Suprapubic skin (tissue), 4 donors: ENCODE measurements at regions not wholly inside any gene's neighbourhood (a gene's known extent, or its start where the extent isn't known, plus 50 kb on each side); places are given as distances from the start of the nearest gene placed in this dataset.
"Not testable (repeated sequence)": the region's sequence is repeated elsewhere in the genome, so short reads cannot be mapped to it uniquely, and the experiment has no call there.

Source experiments
- DNase-seq, 2 donors: peaks; one replicate each; pipeline ENCODE4 v3.0.0-alpha.2; 2019; ENCODE audit warnings: low spot score in 2 of 2
- H3K27ac ChIP-seq: fragments of 200-600 bp; sonication (generic); one replicate; pipeline ENCODE4 v1.5.1; 2019
- H3K27me3 ChIP-seq: fragments of 200-600 bp; sonication (generic); one replicate; pipeline ENCODE4 v1.5.1; 2019
- H3K36me3 ChIP-seq: fragments of 200-600 bp; sonication (generic); one replicate; pipeline ENCODE4 v1.5.1; 2019
- H3K4me1 ChIP-seq: fragments of 200-600 bp; sonication (generic); one replicate; pipeline ENCODE4 v1.5.1; 2019
- H3K4me3 ChIP-seq: fragments of 200-600 bp; sonication (generic); one replicate; pipeline ENCODE4 v1.5.1; 2019; ENCODE audit warnings: mild to moderate bottlenecking
- H3K9me3 ChIP-seq: fragments of 200-600 bp; sonication (generic); one replicate; pipeline ENCODE4 v1.5.1; 2019
- EP300 ChIP-seq: sonication (generic); formaldehyde crosslinking; IDR thresholded peaks from one replicate; pipeline ENCODE4 v1.6.1; 2017; ENCODE audit warnings: antibody characterized with exemption
- POLR2A ChIP-seq, 2 donors: fragments of 450-650 bp; IDR thresholded peaks; one replicate each; pipeline ENCODE4 v1.6.1; 2017; ENCODE audit warnings: antibody characterized with exemption in 2 of 2, mild to moderate bottlenecking in 2 of 2, moderate library complexity in 2 of 2
- POLR2AphosphoS5 ChIP-seq, 3 donors: sonication (generic); formaldehyde crosslinking; IDR thresholded peaks; one replicate each; pipeline ENCODE4 v1.6.1; 2017; ENCODE audit warnings: antibody characterized with exemption in 3 of 3
- WGBS: methylation state at CpG from one replicate; pipeline ENCODE4 v1.1.5; 2018; 5-methylcytosine and 5-hydroxymethylcytosine counted together
- TF ChIP-seq, protein P1 (sequence below), 2 donors: fragments of 200-600 bp in 1 of 2; fragments of 450-650 bp in 1 of 2; sonication (generic) in 1 of 2; IDR thresholded peaks; one replicate each; pipeline ENCODE4 v1.5.1; 2016 to 2019; ENCODE audit warnings: antibody characterized with exemption in 2 of 2, mild to moderate bottlenecking in 1 of 2, moderate library complexity in 1 of 2

DNA sequence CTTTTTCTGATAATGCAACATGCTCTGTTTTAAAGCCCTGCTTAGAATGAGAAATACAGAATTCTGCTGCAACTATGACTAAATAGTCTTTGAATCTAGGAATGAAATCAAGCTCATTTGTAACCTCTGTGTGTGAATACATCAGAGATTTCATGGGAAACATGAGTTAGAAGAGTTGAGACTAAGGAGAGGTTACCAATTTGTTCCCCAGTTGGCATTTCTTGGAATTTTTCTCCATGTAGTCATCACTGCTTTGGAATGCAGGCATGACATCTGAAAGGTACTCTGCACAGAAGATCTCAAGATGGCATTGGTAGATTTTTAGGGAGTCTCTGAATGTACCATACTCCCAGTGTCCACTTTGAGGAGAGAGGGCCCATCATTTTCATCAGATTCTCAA is 237.2 kb downstream of the TFAP2A start:
- TF ChIP-seq, protein P1, sequence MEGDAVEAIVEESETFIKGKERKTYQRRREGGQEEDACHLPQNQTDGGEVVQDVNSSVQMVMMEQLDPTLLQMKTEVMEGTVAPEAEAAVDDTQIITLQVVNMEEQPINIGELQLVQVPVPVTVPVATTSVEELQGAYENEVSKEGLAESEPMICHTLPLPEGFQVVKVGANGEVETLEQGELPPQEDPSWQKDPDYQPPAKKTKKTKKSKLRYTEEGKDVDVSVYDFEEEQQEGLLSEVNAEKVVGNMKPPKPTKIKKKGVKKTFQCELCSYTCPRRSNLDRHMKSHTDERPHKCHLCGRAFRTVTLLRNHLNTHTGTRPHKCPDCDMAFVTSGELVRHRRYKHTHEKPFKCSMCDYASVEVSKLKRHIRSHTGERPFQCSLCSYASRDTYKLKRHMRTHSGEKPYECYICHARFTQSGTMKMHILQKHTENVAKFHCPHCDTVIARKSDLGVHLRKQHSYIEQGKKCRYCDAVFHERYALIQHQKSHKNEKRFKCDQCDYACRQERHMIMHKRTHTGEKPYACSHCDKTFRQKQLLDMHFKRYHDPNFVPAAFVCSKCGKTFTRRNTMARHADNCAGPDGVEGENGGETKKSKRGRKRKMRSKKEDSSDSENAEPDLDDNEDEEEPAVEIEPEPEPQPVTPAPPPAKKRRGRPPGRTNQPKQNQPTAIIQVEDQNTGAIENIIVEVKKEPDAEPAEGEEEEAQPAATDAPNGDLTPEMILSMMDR (IDR thresholded peaks at IDR 0.05): no peak

DNA sequence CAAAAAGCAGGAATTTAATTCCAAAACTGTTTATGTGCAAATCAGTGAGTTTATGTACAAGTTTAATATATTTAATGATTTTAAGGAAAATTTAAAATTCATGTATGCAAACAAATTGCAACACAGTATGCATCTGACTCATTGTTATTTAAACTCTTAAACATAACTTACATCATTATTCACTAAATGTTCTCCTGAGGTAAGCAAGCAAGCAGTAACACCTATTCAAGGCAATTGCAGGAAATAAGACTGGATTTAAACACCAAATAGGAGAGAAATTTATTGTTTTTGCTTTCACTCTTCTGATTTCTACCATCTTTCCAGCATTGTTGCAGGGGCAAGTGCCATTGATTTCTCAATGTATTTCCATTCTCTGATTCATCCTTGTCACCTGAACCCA is 239.5 kb downstream of the TFAP2A start:
- no peak for TF ChIP-seq POLR2A (IDR thresholded peaks at IDR 0.05)
- no peak for TF ChIP-seq EP300
- TF ChIP-seq, protein P1 (IDR thresholded peaks at IDR 0.05): no peak
- no peak for TF ChIP-seq POLR2AphosphoS5 (IDR thresholded peaks at IDR 0.05)
- Histone ChIP-seq H3K36me3 (no peaks in the 10 kb centered on the region), H3K27me3 (no peaks in the 10 kb centered on the region), H3K4me1 (no peaks in the 10 kb centered on the region), H3K4me3 (no peak overlapping the region), H3K9me3 (no peaks in the 10 kb centered on the region), H3K27ac (no peak overlapping the region)
- DNase-seq: no peak

More for the DNA sequence above, 237.2 kb downstream of the TFAP2A start:
- DNase-seq: no peak
- H3K36me3 ChIP-seq: no peaks in the 10 kb centered on the region
- no peak overlapping the region for H3K4me3 ChIP-seq
- no peaks in the 10 kb centered on the region for H3K27me3 ChIP-seq
- no peaks in the 10 kb centered on the region for H3K9me3 ChIP-seq
- H3K4me1 ChIP-seq: no peaks in the 10 kb centered on the region
- H3K27ac ChIP-seq: no peak overlapping the region

DNA sequence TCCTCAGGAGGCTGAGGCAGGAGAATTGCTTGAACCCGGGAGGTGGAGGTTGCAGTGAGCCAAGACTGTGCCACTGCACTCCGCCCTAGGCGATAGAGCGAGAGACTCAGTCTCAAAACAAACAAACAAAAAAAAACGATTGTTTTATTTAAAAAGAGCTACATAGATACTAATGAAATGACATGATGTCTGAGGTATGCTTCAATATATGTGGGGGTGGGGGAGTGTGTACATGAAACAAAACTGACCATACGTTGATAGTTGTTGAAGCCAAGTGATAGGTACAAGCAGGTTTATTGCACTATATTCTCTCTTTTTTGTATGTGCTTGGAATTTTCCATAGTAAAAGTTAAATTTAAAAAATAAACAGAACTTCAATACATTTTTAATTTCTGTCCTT is 240.1 kb downstream of the TFAP2A start:
- no peaks in the 10 kb centered on the region for H3K4me1 ChIP-seq
- no peak for DNase-seq
- H3K9me3 ChIP-seq: no peaks in the 10 kb centered on the region
- no peak overlapping the region for H3K4me3 ChIP-seq
- no peaks in the 10 kb centered on the region for H3K36me3 ChIP-seq
- no peak overlapping the region for H3K27ac ChIP-seq
- TF ChIP-seq EP300 (no peak), POLR2AphosphoS5 (IDR thresholded peaks at IDR 0.05) (no peak), POLR2A (IDR thresholded peaks at IDR 0.05) (no peak)
- TF ChIP-seq, protein P1 (IDR thresholded peaks at IDR 0.05): no peak
- no peaks in the 10 kb centered on the region for H3K27me3 ChIP-seq
- WGBS: 87% methylated on average over 6 of the region's 6 CpGs

DNA sequence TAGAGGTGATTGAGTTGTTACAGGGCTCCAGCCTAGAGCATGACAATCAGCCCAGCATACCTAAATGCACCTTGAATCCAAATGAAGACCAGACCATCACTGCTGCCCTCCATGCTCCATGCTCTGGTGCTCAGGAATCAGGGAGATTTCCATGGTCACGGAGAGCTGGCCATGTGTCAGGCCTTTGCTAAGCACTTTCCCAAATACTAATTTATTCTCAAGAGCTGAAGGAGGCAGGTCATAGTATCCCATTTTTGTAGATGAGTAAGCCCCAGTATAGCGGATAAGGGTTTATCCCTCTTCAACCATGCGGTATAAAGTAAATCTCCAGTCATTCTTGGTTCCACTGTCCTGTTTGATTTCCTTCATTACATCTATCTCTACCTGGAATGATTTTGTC is 240.8 kb downstream of the TFAP2A start:
- no peaks in the 10 kb centered on the region for H3K27me3 ChIP-seq
- no peak overlapping the region for H3K4me3 ChIP-seq
- 76% methylated on average over 3 of the region's 3 CpGs for WGBS
- H3K27ac ChIP-seq: no peak overlapping the region
- TF ChIP-seq EP300 (no peak), POLR2A (IDR thresholded peaks at IDR 0.05) (no peak), POLR2AphosphoS5 (IDR thresholded peaks at IDR 0.05) (no peak)
- TF ChIP-seq, protein P1 (IDR thresholded peaks at IDR 0.05): no peak
- no peaks in the 10 kb centered on the region for H3K4me1 ChIP-seq
- no peaks in the 10 kb centered on the region for H3K36me3 ChIP-seq
- no peaks in the 10 kb centered on the region for H3K9me3 ChIP-seq
- DNase-seq: no peak

DNA sequence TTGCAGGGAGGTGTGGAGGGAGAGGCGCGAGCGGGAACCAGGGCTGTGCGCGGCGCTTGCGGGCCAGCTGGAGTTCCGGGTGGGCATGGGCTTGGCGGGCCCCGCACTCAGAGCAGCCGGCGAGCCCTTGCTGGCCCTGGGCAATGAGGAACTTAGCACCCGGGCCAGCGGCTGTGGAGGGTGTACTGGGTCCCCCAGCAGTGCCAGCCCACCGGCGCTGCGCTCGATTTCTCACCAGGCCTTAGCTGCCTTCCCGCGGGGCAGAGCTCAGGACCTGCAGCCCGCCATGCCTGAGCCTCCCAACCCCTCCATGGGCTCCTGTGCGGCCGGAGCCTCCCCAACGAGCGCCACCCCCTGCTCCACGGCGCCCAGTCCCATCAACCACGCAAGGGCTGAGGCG is 243.2 kb downstream of the TFAP2A start:
- H3K9me3 ChIP-seq, H3K27ac ChIP-seq, H3K27me3 ChIP-seq, H3K36me3 ChIP-seq, H3K4me3 ChIP-seq, H3K4me1 ChIP-seq, DNase-seq: not testable (repeated sequence)
- 95% methylated on average over 7 of the region's 29 CpGs for WGBS

DNA sequence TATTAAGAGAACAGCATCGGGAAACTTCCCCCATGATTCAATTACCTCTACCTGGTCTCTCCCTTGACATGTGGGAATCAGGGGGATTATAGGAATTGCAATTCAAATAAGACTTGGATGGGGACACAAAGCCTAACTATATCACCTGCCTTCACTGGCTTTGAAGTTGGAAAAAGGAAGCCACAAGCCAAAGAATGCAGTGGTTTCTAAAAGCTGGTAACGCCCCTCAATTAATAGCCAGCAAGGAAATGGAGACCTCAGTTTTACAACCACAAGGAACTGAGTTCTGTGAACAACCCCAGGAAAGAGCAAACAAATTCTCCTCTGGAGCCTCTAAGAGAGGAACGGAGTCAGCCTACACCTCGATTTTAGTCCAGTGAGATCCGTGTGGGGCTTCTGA is 244.1 kb downstream of the TFAP2A start:
- Histone ChIP-seq H3K4me3 (no peak overlapping the region), H3K4me1 (peaks cover under 1% of the 10 kb centered on the region), H3K9me3 (no peaks in the 10 kb centered on the region), H3K36me3 (no peaks in the 10 kb centered on the region), H3K27ac (no peak overlapping the region), H3K27me3 (no peaks in the 10 kb centered on the region)
- DNase-seq: no peak
- WGBS: 87% methylated on average over 5 of the region's 5 CpGs
- TF ChIP-seq, protein P1 (IDR thresholded peaks at IDR 0.05): no peak
- TF ChIP-seq EP300 (no peak), POLR2A (IDR thresholded peaks at IDR 0.05) (no peak), POLR2AphosphoS5 (IDR thresholded peaks at IDR 0.05) (no peak)
